ENCODE measurements at regions not wholly inside any gene's neighbourhood (a gene's known extent, or its start where the extent isn't known, plus 50 kb on each side); places are given as distances from the start of the nearest gene placed in this dataset.

- TF ChIP-seq CTCF (IDR thresholded peaks at IDR 0.05; ENCODE audit: low read depth, low read length, missing control alignments) = no peak
- H3K4me3 ChIP-seq (ENCODE audit: low read depth, low read length) = no peak overlapping the region
- DNase-seq (ENCODE audit: low read depth) = no peak
Measured at GRCh38 chr9:113785334-113785733, 90.8 kb upstream of the ZNF618 start.

DNA sequence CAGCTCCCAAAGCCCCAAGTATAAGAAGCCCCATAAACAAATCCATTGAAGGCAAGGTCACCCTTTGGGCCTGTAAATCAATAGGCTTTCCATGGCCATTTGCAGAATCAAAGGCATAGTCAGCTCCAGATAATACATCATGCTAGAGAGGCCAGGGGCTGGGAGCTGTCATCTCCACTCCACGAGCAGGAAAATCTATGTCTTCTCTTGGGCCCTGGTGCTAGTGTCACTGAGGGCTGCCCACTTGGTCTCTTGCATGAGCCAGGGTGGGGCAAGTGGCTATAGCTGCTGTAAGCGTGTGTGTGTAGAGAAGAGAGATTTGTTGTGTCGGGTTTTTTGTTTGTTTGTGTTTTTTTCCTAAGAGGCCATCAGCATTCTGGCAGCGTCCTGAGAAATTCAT is 90.0 kb upstream of the ZNF618 start:
- no peak for TF ChIP-seq CTCF (IDR thresholded peaks at IDR 0.05; ENCODE audit: low read depth, low read length, missing control alignments)
- no peak for DNase-seq (ENCODE audit: low read depth)
- no peak overlapping the region for H3K4me3 ChIP-seq (ENCODE audit: low read depth, low read length)

DNA sequence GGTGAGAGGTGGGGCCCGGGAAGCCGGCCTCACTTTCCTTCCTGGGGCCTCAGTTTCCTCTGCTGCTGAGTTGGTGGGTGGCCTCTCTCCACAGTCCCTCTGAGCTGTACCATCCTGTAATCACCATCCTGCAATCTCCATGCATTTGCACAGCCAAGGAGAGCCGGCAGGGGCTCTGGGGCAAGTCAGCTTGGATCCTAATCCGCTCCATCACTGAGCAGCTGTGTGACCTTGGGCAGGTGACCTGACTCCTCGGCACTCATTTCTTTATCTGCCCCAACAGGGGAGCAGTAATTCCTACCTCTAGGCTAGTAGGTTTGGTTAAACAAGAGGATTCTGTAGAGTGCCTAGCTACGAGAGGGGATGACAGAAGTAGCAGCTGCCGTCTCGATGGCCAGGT is 88.2 kb upstream of the ZNF618 start:
- DNase-seq (ENCODE audit: low read depth) = no peak
- no peak for TF ChIP-seq CTCF (IDR thresholded peaks at IDR 0.05; ENCODE audit: low read depth, low read length, missing control alignments)
- no peak overlapping the region for H3K4me3 ChIP-seq (ENCODE audit: low read depth, low read length)

GRCh38 chr9:113788616-113789330 is 87.3 kb upstream of the ZNF618 start:
- DNase-seq (ENCODE audit: low read depth) = no peak
- no peak for TF ChIP-seq CTCF (IDR thresholded peaks at IDR 0.05; ENCODE audit: low read depth, low read length, missing control alignments)
- H3K4me3 ChIP-seq (ENCODE audit: low read depth, low read length) = no peak overlapping the region

DNA sequence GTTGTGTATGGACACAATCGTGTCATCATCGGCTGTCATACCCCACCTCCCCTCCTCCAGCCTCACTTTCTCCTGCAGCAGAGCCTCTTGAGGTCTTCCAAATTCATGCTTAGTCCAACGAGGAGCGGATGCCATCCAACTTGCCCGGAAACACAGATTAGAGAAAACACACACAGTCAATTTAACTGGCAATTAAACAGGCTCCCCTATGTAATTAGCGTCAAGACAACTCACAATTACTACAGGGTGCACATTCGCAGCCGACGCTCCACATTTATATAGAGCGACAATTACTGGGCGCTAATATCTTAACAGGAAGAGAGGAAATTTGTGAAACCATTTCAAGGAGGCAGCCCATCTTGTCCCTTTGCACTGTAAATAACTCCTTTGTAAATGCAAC is 86.0 kb upstream of the ZNF618 start:
- H3K4me3 ChIP-seq (ENCODE audit: low read depth, low read length) = no peak overlapping the region
- DNase-seq (ENCODE audit: low read depth) = no peak
- TF ChIP-seq CTCF (IDR thresholded peaks at IDR 0.05; ENCODE audit: low read depth, low read length, missing control alignments) = no peak

- no peak for TF ChIP-seq CTCF (IDR thresholded peaks at IDR 0.05; ENCODE audit: low read depth, low read length, missing control alignments)
- DNase-seq (ENCODE audit: low read depth) = no peak
- no peak overlapping the region for H3K4me3 ChIP-seq (ENCODE audit: low read depth, low read length)
Measured at GRCh38 chr9:113793558-113793957, 82.6 kb upstream of the ZNF618 start.

DNA sequence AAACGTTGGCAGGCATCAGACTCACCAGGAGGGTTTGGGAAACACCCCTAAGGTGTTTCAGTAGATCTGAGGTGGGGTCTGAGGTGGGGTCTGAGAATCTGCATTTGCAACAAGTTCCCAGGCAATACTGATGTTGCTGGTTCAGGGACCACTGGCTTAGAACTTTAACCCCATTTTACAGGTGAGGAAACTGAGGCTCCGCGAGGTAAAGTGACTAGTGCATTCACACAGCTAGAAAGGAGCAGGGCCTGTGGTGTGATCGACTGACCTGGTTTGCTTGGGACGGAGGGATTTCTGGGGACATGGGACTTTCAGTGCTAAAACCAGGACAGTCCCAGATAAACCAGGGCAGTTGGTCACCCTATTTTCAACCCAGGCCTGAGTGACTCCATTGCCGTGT is 81.4 kb upstream of the ZNF618 start:
- no peak for DNase-seq (ENCODE audit: low read depth)
- no peak for TF ChIP-seq CTCF (IDR thresholded peaks at IDR 0.05; ENCODE audit: low read depth, low read length, missing control alignments)
- H3K4me3 ChIP-seq (ENCODE audit: low read depth, low read length) = no peak overlapping the region
